Eye (tissue), 1 donor: ENCODE measurements at regions not wholly inside any gene's neighbourhood (a gene's known extent, or its start where the extent isn't known, plus 50 kb on each side); places are given as distances from the start of the nearest gene placed in this dataset.

Experiments
- DNase-seq: peaks from one replicate; pipeline ENCODE4 v3.0.0-alpha.2; 2015

DNA sequence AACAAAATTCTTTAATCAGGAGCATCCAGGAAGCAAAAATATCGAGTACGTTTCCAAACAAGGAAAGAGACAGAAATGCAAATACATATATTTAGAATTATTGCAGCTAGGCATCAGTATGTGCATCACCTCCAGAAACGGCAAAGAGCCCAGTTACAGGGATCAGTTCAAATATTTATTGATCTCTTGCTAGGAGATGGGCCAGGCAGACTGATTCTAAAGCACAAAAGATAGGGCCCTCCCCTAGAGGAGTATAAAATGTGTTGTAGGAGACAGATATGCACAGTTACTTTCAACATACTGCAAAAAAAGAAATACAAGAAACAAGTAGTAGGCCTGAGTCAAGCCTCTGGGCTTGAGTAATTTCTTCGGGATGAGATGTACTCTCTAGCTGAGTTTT, 80.7 kb upstream of the NHSL1 start:
- no peak for DNase-seq

DNA sequence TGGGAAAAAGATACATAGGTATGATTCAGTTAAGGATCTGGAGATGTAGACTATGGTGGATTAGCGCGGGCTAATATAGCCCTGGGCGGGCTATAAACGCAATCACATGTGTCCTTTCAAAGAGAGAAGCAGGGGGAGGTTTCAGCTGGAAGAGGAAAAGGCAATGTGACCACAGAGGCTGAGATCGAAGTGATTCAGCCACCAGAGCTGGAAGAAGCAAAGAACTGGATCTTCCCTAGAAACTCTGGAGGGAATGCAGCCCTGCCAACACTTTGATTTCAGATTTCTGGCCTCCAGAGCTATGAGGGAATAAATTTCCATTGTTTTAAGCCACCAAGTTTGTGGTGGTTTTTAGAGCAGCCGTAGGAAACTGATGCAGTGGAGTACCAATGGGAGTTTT, 81.5 kb upstream of the NHSL1 start:
- no peak for DNase-seq

DNA sequence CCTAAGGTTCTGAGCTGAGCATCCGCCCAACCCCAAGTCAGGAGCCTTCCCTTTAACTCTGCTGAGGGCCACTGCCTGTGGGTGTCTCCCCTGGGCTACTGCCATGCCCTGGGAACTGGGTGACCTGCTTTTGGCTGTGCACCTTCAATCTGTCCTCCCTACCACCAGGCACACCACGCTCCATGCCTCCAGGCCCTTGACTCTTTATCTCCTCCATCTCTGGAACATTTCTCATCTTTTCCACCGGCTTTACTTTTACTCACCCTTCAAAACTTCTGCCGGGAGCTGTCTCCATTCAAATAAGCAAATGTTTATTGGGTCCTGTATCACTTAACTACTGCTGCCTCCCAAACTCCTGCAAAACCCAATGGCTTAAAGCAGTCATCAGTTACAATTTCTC, 83.3 kb upstream of the NHSL1 start:
- DNase-seq = no peak

DNA sequence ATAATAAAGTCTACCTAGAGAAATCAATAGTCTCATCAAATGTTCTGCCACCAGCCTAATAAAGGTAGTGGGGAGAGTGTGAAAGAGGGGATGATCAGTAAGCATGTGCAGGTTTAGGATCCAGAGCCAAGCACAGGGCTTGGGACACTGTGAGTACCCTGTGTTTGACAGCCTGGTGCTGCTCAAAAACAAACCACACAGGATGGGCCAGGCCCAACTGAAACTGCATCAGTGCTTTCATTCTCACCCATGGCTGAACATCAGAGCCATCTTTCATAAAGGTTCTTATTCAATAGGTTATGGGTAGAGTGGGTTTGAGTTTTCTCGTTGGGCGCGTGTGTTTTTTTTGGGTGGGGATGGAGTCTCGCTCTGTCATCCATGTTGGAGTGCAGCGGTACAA, 87.3 kb upstream of the NHSL1 start:
- DNase-seq = no peak

DNA sequence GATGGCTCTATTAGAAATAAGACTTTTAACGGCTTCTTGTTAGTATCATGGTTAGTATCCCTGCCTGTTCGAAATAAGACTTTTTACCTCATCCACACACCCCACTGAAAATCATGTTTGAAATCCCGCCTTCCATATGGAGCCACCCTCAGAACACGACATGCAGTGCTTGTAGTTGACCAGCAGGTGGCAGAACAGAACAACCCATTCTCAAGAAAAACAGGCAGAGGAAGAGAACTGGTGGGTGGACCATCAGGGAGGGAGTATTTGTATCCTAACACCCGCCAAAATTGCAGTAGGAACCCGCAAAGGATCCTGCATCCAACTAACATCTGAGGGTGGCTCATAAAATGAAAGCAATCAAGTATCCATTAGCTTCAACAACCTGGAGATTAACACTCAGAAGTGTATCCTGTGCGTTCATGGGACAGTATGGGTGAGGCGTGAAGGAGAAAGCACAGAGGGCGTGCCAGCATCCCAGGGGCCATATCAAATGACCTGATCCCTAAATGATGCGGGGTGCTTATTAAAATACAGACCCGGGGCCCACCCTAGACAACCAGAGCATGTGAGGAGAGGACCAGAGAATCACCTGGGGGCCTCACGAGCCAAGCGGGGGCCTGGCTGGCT, 89.6 kb upstream of the NHSL1 start:
- DNase-seq = peak; percentile 94

DNA sequence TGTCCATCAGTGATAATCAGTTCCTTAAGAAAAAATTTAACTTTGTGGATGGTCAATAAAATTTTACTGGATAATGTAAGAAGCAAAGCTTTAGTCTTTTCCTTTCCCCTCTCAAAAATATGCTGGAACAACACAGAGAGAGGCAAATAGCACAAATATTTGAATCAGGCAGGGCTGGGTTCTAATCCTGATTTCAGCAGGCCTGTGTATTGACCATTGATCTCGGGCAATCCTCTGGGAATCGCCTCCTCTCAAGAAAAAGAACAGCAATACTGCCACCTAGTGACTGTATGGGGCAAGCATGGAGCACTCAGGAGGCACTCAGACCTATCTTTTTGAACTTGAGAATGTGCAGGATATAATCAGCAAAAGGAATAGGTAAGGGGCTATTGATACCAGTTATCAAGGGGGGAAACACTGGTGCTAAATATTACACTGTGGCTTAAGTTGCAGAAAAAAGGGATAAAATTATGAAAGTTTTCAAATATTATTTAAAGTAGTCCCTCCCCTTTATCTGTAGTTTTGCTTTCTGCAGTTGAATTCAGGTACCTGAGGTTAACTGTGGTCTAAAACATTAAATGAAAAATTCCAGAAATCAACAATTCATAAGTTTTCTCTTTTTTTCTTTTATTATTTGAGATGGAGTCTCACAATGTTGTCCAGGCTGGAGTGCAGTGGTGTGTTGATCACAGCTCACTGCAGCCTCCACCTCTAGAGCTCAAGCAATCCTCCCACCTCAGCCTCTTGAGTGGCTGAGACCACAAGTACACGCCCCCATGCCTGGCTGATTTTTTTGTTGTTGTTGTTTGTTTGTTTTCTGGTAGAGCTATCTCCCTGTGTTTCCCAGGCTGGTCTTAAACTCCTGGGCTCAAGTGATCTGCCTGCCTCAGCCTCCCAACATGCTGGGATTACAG, 91.8 kb upstream of the NHSL1 start:
- DNase-seq = peak; percentile 94

DNA sequence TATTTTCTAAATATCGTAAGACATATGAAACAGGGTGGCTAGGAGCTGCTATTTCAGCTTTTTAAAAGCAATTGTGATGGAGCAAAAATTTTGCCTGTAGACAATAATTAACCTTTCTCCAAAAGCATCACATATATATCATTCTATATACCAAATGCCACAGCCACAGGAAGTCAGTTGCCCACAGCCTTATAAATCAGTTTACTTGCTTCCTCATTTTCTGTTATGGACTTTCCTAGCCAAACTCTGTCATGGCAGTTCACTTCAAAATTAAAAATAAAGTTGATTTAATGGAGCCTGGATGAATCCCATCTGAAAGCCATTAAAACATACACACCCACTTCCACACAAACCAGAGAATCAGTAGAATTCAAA, 93.4 kb upstream of the NHSL1 start:
- no peak for DNase-seq

DNA sequence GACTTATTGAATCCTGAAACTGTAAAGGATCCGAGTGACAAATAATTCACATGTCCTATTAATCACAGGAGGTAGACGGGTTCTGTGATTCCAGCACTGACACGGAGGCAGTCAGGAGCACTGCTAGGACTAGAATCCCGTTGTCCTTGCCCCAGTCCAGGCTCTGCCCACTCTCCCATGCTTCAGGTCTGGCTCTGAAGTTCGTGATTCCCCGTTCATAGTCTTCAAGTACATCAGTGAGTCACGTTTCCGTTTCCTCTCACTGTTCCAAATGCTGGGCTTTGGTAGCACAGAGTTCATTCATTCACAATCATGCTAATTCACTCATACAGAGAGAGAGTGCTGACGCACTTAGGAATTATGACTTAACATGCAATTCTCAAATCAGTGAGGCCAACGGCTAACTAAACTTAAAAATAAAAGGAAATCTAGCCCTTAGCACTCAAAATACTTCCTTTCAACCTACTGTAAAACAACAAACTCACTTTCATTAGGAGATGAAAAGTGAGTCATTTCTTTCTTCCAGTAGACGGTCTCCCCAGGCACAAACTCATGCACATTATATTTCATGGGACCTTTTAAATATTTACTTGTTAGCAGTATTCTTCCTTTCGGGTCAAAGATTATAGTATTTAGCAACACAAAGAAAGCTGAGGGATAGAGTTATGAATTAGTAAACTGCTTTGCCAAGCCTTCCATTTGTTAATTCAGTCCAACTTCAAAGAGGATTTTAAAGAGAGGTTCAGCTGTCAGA, 94.0 kb upstream of the NHSL1 start:
- DNase-seq = peak; percentile 63

DNA sequence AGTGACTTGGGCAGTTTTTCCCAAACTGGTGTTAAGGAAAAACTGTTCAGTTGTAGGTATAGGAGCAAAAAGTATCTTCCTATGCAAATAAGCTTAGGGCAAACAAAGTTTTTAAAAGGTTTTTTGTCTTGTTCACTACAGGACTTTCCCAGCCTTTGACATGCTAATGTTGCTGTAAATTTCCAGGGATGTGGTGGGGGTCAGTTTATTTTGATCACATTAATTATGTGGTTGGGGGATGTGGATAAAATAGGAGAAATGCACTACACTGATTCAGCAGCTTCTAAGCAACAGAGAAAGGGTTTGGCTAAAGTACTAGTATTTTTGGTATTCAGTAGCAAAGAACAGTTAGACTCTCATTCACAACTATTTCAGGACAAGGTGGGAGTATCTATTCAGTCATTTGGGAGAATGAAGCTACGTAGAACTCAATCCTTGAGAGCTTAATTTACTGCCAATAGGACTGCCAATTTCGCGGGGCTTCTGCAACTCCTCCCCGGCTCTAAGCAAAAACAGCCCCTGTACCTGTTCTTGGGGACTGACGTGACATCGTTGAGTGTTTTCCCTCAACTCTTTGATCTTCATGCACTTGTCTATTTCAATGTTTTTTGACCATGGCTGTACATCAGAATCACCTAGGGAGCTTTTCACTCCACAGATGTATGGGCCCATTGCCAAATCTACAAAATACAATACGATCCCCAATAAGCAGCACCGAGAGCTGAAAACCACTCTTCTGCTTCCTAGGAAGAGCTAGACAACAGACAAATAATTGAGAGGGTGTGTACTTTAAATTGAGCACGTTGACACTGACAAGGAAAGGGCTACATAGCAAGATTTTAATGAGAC, 94.8 kb upstream of the NHSL1 start:
- DNase-seq = no peak

DNA sequence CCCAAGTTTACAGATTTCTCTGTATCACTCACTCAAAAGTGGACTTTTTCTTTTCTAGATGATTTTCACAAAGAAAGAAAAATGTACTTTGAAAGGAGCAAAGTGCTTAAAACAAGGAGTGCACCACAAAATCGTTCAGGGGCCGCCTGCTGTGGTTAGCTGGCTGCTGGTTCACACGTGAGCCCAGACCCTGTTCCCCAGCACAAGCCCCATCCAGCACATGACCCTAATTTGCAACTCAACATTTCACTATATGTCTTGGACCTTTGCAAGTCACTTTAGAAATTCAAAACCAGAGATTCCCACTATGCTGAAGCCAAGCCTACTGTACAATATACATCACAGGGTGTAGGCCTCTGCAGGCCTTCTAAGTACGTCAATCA, 95.5 kb upstream of the NHSL1 start:
- DNase-seq = no peak

DNA sequence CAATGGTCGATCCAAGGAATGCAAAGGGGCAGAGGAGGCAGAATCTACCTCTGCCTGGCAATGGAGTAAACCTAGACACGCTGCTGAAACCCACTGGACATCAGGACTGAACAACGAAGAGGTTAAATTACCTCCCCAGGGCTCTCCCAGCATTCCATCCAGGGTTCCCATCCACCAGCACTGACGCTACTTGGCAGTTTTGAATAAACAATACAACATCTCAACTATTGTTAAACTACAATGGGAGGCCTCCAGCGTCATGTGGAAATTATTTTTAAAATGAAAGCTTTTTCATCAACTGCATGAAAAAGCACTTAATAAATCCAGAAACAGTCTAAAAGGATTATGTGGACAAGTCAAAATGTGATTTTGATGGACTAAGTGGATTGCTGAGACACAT, 96.8 kb upstream of the NHSL1 start:
- no peak for DNase-seq

DNA sequence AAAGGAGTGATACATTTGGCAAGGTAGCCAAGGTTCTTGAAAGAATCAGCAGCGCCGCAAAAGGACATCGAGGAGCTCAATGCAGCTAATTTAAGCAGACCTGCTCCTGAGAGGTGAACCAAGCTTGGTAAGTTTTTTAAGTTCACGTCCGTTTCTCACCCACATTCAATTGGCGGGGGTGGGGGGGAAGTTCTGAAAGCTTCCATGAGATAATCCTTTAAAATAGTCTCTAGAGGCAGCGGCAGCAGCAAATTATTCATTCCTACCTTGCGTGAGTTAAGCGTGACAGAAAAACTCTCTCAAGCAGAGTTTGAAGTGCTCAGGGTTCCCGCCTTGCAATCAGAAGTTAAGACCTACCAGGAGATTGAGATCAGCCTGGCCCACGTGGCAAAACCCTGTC, 97.3 kb upstream of the NHSL1 start:
- no peak for DNase-seq

DNA sequence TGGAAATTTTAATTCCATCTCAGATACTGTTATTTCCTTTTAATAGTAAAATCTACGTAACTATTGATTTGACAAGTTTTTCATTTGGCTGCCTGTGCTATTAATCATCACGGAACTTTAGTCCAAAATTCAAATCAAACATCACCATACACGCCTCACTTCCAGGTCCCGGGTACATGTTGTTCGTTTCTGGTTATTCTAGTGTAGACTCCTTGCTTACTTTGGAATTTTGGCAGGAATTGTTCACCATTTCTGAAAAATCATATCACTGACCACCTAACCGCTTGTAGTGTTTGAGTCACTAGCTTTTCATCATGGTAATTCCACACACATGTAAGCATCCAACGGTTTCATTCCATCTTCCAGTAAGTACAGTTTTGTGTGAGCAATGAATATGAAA, 98.0 kb upstream of the NHSL1 start:
- DNase-seq = no peak

DNA sequence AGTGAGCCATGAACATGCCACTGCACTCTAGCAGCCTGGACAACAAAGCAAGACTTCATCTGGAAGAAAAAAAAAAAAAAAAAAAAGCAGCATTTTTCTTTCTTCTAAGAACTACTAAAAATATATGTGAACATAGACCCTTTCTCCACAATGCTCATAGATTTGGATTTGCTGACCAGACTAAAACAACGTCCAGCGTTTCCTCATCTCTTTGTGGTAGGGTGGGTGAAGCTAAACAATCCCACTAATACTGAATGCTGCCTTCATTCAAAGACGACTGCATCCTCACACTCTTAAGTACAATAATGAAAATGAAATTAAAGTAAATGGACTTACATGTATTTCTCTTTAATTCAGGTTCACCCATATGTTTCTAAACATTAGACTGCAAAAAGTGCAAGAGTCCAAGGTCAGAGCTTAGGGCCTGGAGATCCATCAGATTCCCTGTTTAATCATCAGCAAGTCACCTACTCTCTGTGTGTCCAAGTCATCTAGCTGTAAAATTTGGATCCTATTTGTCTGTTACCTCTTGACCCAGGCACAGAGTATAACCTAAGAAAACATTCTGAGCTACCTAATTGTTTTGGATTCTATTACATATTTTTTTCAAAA, 99.4 kb upstream of the NHSL1 start:
- no peak for DNase-seq

DNA sequence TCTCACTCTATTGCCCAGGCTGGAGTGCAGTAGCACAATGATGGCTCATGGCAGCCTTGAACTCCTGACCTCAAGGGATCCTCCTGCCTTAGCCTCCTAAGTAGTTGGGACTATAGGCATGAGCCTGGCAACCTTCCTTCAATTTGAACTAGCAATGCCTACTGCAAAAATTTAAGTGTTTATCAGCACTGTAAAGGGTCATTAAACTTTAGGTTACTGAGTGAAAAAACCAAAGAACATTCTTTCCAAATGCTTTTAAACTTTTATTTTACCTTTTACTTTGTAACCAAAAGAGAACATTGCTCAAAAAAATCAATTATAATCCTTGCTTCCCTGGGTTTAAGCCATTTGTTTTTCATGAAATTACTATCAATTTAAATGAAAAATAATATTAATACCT, 101.0 kb upstream of the NHSL1 start:
- no peak for DNase-seq

DNA sequence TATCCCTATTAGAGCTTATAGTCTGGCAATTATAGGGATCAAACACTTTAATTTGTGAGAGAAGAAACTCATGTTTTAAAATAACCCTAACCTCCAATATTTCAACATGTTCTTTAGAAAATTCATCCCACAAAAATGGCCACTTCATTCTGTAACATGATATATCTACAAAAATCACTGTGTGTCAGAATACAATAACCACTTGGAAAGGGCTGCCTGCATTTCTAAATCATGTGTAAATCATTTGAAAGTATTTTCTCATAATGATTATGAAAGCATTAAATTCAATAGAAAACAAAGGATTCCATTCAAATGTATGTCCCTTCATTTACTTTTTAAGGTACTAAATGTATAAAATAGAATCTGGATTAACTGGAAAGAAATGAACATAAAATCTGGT, 101.4 kb upstream of the NHSL1 start:
- DNase-seq = no peak

DNA sequence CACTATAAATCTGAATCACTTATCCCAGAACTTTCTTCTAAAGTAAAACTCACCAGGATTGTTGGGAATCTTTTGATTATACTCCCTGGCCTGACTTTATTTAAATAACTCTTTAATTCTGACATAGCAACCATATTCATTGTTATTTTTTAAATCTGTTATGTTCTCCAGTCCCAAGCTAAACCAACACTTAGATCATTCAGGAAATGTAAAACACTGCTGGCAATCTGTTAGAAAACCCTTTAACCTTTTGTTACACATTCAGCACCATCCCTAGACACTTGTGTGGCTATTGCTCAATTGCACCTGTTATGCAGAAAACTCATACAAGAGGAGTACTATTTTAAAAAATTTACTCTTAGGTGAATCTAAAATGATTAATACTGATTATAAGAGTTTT, 101.8 kb upstream of the NHSL1 start:
- DNase-seq = no peak

DNA sequence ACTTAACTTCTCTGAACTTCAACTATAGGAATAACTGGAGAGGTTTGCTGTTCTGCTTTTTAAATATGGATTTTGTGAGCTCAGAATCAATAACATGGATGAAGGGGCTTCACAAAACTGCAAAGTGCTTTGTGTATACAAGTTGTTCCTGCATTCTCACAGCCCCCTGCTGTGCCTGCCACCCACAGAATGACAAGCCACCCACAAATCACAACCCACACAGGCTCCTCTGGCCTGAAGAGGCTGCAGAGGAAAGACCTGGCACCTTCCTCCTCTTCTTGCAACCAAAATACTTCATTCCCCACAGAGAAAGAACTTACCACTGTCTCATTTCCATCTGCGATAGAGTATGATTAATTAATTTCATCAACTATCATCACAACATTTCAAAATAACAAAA, 106.7 kb upstream of the NHSL1 start:
- DNase-seq = no peak

DNA sequence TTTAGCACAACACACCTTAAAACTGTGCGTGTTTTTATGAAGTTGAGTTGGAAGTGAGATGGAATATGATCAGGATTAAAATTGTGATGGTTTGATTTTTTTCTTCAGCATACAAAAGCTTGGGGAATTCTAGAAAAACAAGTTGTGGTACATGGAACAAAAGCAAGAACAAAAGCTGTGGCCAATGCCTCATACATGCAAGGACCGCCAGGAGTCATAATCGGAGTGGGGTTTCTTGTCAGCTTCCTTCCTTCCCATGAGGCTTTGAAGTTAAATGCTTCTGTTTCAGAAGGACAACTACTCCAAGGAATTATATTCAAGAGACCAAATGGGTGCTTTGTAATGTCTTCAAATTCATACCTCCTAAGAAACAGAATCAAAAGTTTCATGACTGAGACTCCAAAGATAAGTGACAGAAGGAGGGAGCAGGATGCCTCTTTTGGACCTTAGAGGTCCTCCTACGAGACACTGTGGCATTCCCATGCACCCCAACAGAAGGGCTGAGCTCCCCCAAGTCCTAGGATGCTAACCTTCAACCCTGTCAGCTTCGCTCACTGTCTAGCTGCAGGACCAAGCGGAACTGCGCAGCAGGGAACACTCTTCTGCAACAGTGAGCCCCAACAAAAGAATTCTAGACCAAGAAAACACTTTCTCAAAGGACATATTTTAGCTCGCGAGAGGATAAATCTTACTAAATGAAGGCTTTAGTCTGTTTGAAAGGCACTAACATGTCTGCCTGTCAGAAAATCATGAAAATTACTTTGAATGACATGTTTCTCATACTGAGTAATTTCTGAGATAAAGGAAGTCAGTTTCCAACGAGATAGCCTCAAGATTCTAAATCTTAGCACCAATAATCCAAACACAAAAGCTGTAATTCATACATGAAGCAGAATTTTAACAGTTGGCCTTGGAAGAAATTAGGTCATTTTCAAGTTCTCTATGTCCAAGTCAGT, 108.5 kb upstream of the NHSL1 start:
- peak; percentile 96 for DNase-seq

DNA sequence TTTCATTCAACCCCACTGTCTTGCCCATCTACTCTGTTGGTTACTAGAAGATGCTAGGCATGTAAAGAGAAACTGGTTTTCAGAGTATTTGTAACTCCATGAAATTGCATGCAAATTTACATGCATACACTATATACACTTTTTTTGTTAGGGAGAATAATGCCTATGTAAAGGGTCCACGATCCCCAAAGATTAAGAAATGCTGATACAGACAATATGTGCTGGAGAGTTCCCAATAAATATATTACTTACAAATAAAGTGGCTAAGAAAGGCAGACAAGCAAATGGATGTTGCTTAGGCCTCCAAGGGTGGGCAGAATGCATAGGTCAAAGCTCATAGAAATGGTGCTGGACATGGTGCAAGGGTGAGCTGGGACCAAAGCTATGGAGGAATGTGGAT, 109.6 kb upstream of the NHSL1 start:
- DNase-seq = no peak

DNA sequence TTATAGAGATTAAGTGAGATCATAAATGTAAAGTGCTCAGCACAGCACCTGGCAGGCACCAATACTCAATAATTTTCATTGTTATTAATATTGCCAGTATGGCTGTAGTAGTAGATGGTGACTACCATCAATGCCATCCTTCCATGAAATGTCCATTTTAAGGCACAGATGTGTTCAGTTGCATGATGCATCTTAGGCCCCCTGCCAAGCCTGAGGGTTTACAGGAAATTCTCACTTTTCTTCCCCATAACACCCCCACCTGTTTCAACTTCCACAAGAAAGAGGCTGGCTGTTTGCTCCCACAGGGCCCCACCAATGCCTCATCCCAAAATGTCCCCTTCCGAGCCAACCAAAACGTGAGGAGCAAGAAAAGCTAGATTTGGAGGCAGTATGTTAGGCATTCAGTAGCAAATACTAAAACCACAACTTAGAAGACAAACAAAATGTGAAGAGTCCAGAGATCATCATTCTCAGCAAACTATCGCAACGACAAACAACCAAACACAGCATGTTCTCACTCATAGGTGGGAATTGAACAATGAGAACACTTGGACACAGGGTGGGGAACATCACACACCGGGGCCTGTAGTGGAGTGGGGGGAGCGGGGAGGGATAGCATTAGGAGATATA, 110.6 kb upstream of the NHSL1 start:
- DNase-seq = no peak
